Endothelial cell of hepatic sinusoid (primary cell): ENCODE measurements at regions not wholly inside any gene's neighbourhood (a gene's known extent, or its start where the extent isn't known, plus 50 kb on each side); places are given as distances from the start of the nearest gene placed in this dataset.

Experiments
- in situ Hi-C: cut with HindIII; loops from 2 replicates; pipeline ENCODE4 v1.10.0; 2017; ENCODE audit warnings: low sequenced_read_pairs

- in situ Hi-C loops, result no loop called here
Measured at GRCh38 chr12:126457776-126458175, 1392.5 kb downstream of the AACS start.

- in situ Hi-C loops, result no loop called here
Measured at GRCh38 chr12:126464153-126464552, 1398.9 kb downstream of the AACS start.

GRCh38 chr12:126469211-126469610 lies 1404.0 kb downstream of the AACS start:
- in situ Hi-C loops, result no loop called here

GRCh38 chr12:126474703-126475102 lies 1409.5 kb downstream of the AACS start:
- in situ Hi-C loops, result no loop called here

GRCh38 chr12:126480451-126480850 lies 1415.2 kb downstream of the AACS start:
- in situ Hi-C loops, result no loop called here

- in situ Hi-C loops, result no loop called here
Measured at GRCh38 chr12:126481688-126482087, 1416.5 kb downstream of the AACS start.

- in situ Hi-C loops, result no loop called here
Measured at GRCh38 chr12:126482238-126482889, 1417.1 kb downstream of the AACS start.

- in situ Hi-C loops, result no loop called here
Measured at GRCh38 chr12:126483145-126484068, 1418.2 kb downstream of the AACS start.

GRCh38 chr12:126487431-126487980 lies 1422.3 kb downstream of the AACS start:
- in situ Hi-C loops, result no loop called here

GRCh38 chr12:126488806-126489205 lies 1423.6 kb downstream of the AACS start:
- in situ Hi-C loops, result no loop called here

- in situ Hi-C loops, result no loop called here
Measured at GRCh38 chr12:126492181-126492580, 1426.9 kb downstream of the AACS start.

- in situ Hi-C loops, result no loop called here
Measured at GRCh38 chr12:126493366-126494108, 1428.3 kb downstream of the AACS start.

- in situ Hi-C loops, result no loop called here
Measured at GRCh38 chr12:126496201-126496600, 1431.0 kb downstream of the AACS start.

- in situ Hi-C loops, result no loop called here
Measured at GRCh38 chr12:126506426-126507182, 1441.4 kb downstream of the AACS start.

GRCh38 chr12:126507231-126507630 lies 1442.0 kb downstream of the AACS start:
- in situ Hi-C loops, result no loop called here

GRCh38 chr12:126509572-126509971 lies 1444.3 kb downstream of the AACS start:
- in situ Hi-C loops, result no loop called here

- in situ Hi-C loops, result no loop called here
Measured at GRCh38 chr12:126510630-126511029, 1445.4 kb downstream of the AACS start.

- in situ Hi-C loops, result no loop called here
Measured at GRCh38 chr12:126512916-126513913, 1448.0 kb downstream of the AACS start.

GRCh38 chr12:126518596-126519200 lies 1453.5 kb downstream of the AACS start:
- in situ Hi-C loops, result no loop called here
